Peyer's patch (tissue), 4 donors: ENCODE measurements at regions not wholly inside any gene's neighbourhood (a gene's known extent, or its start where the extent isn't known, plus 50 kb on each side); places are given as distances from the start of the nearest gene placed in this dataset.
A peak's percentile ranks its signal among the peaks of the same experiment; 100 is the strongest.

ENCODE experiments used
- DNase-seq, 3 donors: peaks; one replicate each; pipeline ENCODE4 v3.0.0-alpha.2; 2017 to 2019
- H3K27ac ChIP-seq, 4 donors: fragments of 200-600 bp; sonication (generic); one replicate each; pipeline ENCODE4 v1.5.1; 2016 to 2019
- H3K27me3 ChIP-seq, 2 donors: fragments of 200-600 bp; sonication (generic); one replicate each; pipeline ENCODE4 v1.5.1; 2019
- H3K36me3 ChIP-seq, 3 donors: fragments of 200-600 bp; sonication (generic); one replicate each; pipeline ENCODE4 v1.5.1; 2016 to 2019
- H3K4me1 ChIP-seq, 4 donors: fragments of 200-600 bp; sonication (generic); one replicate each; pipeline ENCODE4 v1.5.1; 2016 to 2019
- H3K4me3 ChIP-seq, 4 donors: fragments of 200-600 bp; sonication (generic); 1 replicate in 3 of 4; 2 replicates in 1 of 4; pipeline ENCODE4 v1.5.1; 2016 to 2019; ENCODE audit warnings: mild to moderate bottlenecking in 1 of 4
- H3K9me3 ChIP-seq, 4 donors: fragments of 200-600 bp; sonication (generic); one replicate each; pipeline ENCODE4 v1.5.1; 2016 to 2019; ENCODE audit warnings: mild to moderate bottlenecking in 1 of 4
- POLR2A ChIP-seq, 2 donors: fragments of 450-650 bp; IDR thresholded peaks; one replicate each; pipeline ENCODE4 v1.5.1; 2017; ENCODE audit warnings: antibody characterized with exemption in 2 of 2, mild to moderate bottlenecking in 2 of 2, moderate library complexity in 2 of 2
- TF ChIP-seq, protein P1 (sequence below), 6 experiments: fragments of 450-650 bp in 4 of 6; fragments of 200-600 bp in 2 of 6; sonication (generic) in 1 of 6; IDR thresholded peaks; one replicate each; pipeline ENCODE4 v1.5.1; 2017 to 2019; ENCODE audit warnings: antibody characterized with exemption in 6 of 6, mild to moderate bottlenecking in 3 of 6, moderate library complexity in 1 of 6

DNA sequence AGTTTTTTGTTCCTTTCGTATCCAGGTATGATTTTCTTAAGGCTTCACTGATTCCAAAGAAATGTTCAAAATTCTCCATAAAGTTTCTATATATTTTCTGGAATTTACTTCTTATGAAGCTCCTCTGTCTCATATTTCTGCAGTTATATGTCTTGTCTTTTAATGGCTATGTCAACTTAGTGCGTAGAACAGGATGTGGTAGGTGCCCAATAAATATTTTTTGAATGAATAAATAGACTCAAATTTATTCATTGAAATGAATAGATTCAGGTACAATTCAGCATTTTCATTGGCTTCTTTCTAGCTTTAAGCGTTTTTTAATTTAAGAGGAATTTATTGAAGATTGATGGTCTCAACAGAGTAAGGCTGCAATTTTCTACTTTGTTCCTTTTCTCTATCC, 231.9 kb upstream of the BOD1L1 start:
- no peaks in the 10 kb centered on the region for H3K27me3 ChIP-seq
- H3K27ac ChIP-seq = peak overlapping the region in 1 of 4 donors; percentile 19
- no peak for DNase-seq
- no peaks in the 10 kb centered on the region for H3K9me3 ChIP-seq
- TF ChIP-seq, protein P1, sequence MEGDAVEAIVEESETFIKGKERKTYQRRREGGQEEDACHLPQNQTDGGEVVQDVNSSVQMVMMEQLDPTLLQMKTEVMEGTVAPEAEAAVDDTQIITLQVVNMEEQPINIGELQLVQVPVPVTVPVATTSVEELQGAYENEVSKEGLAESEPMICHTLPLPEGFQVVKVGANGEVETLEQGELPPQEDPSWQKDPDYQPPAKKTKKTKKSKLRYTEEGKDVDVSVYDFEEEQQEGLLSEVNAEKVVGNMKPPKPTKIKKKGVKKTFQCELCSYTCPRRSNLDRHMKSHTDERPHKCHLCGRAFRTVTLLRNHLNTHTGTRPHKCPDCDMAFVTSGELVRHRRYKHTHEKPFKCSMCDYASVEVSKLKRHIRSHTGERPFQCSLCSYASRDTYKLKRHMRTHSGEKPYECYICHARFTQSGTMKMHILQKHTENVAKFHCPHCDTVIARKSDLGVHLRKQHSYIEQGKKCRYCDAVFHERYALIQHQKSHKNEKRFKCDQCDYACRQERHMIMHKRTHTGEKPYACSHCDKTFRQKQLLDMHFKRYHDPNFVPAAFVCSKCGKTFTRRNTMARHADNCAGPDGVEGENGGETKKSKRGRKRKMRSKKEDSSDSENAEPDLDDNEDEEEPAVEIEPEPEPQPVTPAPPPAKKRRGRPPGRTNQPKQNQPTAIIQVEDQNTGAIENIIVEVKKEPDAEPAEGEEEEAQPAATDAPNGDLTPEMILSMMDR (IDR thresholded peaks at IDR 0.05) = no peak
- no peak for TF ChIP-seq POLR2A (IDR thresholded peaks at IDR 0.05)
- peaks cover 0 to 8% (median 0%) of the 10 kb centered on the region in 4 donors for H3K4me1 ChIP-seq
- no peak overlapping the region for H3K4me3 ChIP-seq
- H3K36me3 ChIP-seq = no peaks in the 10 kb centered on the region

DNA sequence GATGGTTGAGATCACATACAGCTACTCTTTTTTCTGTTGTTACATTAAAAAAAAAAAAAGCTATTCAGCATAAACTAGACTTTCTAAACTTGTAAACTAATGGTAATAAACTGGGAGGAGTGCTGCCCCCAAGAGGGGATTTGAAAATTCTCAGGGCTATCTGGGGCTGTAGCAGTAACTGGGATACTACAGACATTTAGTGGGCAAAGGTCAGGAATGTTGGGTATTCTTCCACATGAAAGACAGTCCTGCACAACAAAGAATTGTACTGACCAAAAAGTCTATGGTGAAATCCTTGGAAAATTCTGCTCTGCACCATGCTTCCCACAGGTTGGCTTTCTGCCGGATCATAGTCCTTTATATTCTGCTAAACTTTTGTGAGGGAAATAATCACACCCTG, 232.6 kb upstream of the BOD1L1 start:
- DNase-seq = no peak
- no peaks in the 10 kb centered on the region for H3K27me3 ChIP-seq
- no peak overlapping the region for H3K27ac ChIP-seq
- peaks cover 0 to 8% (median 0%) of the 10 kb centered on the region in 4 donors for H3K4me1 ChIP-seq
- H3K36me3 ChIP-seq = no peaks in the 10 kb centered on the region
- no peaks in the 10 kb centered on the region for H3K9me3 ChIP-seq
- no peak overlapping the region for H3K4me3 ChIP-seq
- no peak for TF ChIP-seq POLR2A (IDR thresholded peaks at IDR 0.05)
- TF ChIP-seq, protein P1 (IDR thresholded peaks at IDR 0.05) = no peak

DNA sequence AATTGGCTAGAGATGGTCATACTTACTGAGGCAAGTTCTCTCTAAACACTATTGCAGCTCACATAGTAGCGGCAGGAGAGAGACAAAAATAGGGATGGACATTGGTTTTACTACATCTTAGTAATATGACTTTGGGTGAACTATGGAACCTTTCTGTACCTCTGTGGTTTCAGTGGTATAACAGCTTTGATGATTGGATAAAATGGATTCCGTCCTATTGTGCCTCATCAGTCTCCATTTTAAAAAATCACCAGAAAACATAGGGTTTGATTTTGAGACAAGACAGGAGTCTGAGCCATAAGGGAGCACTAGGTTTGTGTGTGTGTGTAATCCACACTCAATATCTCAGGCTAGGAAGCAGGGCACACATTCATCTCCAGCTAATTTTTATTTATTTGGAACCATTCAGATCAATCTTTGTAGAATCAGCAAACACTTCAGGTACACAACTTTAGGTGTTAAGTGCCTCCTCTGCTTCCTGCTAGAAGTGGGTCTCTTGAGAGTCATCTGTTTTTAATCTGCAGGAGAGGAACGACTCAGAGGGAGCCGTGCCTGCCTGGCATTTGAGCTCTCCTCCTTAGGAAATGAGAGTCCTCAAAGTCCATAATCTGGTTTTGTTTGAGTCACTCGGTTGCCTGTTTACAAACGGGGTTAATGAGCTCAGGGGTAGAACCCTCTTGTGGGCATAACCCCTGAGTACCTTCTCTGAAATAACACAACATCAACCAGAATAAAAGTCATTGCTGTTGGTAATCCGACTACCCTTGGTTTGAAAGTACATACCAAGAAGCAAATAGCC, 238.5 kb upstream of the BOD1L1 start:
- Histone ChIP-seq H3K4me3 (no peak overlapping the region), H3K27me3 (no peaks in the 10 kb centered on the region), H3K27ac (no peak overlapping the region), H3K9me3 (no peaks in the 10 kb centered on the region), H3K36me3 (no peaks in the 10 kb centered on the region), H3K4me1 (no peaks in the 10 kb centered on the region)
- TF ChIP-seq, protein P1 (IDR thresholded peaks at IDR 0.05) = no peak
- TF ChIP-seq POLR2A (IDR thresholded peaks at IDR 0.05) = no peak
- DNase-seq = no peak

DNA sequence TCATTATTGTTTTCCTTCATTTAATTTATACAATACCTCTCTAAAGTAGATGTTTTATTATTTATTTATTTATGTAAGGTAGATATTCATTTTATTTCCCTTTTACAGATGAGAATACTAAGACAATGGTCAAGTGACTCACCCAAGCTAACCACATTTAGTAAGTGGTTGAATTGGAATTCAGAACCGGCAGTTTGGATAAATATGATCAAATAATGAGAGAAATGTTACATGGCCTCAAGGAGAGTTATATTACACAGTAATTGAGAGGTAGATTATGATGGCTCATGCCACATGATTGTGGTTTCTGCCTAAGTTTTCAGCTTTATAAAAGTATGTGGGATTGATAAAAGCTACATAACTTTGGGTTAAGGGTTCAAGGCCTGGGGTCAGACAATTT, 239.4 kb upstream of the BOD1L1 start:
- H3K9me3 ChIP-seq = no peaks in the 10 kb centered on the region
- H3K4me3 ChIP-seq = no peak overlapping the region
- no peak for DNase-seq
- H3K27me3 ChIP-seq = no peaks in the 10 kb centered on the region
- no peaks in the 10 kb centered on the region for H3K4me1 ChIP-seq
- no peak overlapping the region for H3K27ac ChIP-seq
- no peak for TF ChIP-seq POLR2A (IDR thresholded peaks at IDR 0.05)
- TF ChIP-seq, protein P1 (IDR thresholded peaks at IDR 0.05) = no peak
- no peaks in the 10 kb centered on the region for H3K36me3 ChIP-seq

DNA sequence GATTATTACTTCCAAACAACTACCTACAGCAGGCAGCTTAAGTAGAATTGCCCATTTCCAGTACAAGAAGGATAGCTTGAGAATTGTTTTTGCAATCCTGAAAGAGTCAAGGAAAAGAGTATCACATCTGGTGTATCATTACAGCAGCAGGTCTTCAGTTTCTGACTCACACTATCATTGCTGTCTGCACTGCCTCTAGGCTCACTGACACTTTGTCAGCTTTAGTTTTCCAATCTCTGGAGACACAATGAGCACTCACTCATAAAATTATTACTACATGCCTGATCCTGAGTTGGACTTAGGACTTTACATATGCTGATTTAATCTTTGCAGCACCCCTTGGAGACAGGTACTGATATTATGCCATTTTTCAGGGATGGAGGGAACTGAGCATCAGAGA, 244.6 kb upstream of the BOD1L1 start:
- H3K9me3 ChIP-seq = no peaks in the 10 kb centered on the region
- H3K27ac ChIP-seq = peak overlapping the region in 2 of 4 donors; percentile 2 to 59
- H3K4me3 ChIP-seq = no peak overlapping the region
- no peaks in the 10 kb centered on the region for H3K27me3 ChIP-seq
- peaks cover 0 to 6% (median 0%) of the 10 kb centered on the region in 4 donors for H3K4me1 ChIP-seq
- peak in 1 of 3 donors; percentile 50 for DNase-seq
- no peaks in the 10 kb centered on the region for H3K36me3 ChIP-seq
- TF ChIP-seq POLR2A (IDR thresholded peaks at IDR 0.05) = no peak
- TF ChIP-seq, protein P1 (IDR thresholded peaks at IDR 0.05) = peak in 1 of 6 experiments; percentile 4
